Posterior cingulate gyrus (tissue), 11 donors: ENCODE measurements at regions not wholly inside any gene's neighbourhood (a gene's known extent, or its start where the extent isn't known, plus 50 kb on each side); places are given as distances from the start of the nearest gene placed in this dataset.
A peak's percentile ranks its signal among the peaks of the same experiment; 100 is the strongest.

Experiments used
- DNase-seq, 10 donors: peaks; one replicate each; pipeline versions ENCODE4 v3.0.0 to v3.0.0-alpha.2; 2020 to 2021; ENCODE audit warnings: mixed read lengths in 3 of 10
- intact Hi-C: fragments of 100-400 bp; cut with DNase I; formaldehyde crosslinking; loops from one replicate; pipeline ENCODE4 v1.15.1; 2023

DNA sequence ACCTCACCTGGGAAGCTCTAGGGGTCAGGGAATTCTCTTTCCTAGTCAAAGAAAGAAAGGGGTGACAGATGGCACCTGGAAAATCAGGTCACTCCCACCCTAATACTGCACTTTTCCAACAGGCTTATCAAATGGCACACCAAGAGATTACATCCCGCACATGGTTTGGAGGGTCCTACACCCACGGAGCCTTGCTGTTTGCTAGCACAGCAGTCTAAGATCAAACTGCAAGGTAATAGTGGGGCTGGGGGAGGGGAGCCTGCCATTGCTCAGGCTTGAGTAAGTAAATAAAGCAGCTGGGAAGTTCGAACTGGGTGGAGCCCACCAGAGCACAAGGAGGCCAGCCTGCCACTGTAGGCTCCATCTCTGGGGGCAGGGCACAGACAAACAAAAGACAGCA, 2830.6 kb upstream of the OR11H1 start:
- intact Hi-C loops = no loop called here
- peak in 1 of 10 donors; percentile 61 for DNase-seq
